ENCODE measurements at regions not wholly inside any gene's neighbourhood (a gene's known extent, or its start where the extent isn't known, plus 50 kb on each side); places are given as distances from the start of the nearest gene placed in this dataset.
"Not testable (repeated sequence)": the region's sequence is repeated elsewhere in the genome, so short reads cannot be mapped to it uniquely, and the experiment has no call there.

DNA sequence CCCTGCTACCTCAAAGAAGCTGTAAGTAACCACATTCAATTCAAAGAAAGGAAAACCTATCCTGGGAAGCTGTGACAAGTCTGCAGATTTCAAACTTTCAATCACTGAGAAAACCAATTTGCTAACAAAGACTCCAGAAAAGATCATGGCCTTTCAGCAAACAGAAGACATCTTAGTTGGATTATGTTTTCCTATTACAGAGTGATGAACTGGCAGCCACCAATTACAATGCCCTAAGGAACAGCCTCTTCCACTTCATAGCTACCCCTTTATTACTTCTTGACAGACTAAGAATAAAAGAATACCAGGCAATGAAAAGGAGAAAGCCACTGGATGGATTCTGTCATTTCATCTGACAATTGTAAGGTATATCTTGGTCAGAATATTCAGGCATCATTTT lies 128.2 kb upstream of the RASEF start:
- H3K27ac ChIP-seq (ENCODE audit: low read length): no peak overlapping the region
- no peak overlapping the region for H3K4me3 ChIP-seq (ENCODE audit: low read length)
- no peaks in the 10 kb centered on the region for H3K36me3 ChIP-seq (ENCODE audit: insufficient read depth, low read depth, low read length)
- H3K9ac ChIP-seq (ENCODE audit: low read depth, low read length): no peak overlapping the region
- peaks cover 4% of the 10 kb centered on the region; the same call in 1 of the 2 replicates for H3K4me1 ChIP-seq (ENCODE audit: insufficient read depth, low read length)
- H3K9me3 ChIP-seq (ENCODE audit: insufficient read depth, low read depth, low read length): no peaks in the 10 kb centered on the region
- H3K27me3 ChIP-seq (ENCODE audit: insufficient read depth, low read length): no peaks in the 10 kb centered on the region

DNA sequence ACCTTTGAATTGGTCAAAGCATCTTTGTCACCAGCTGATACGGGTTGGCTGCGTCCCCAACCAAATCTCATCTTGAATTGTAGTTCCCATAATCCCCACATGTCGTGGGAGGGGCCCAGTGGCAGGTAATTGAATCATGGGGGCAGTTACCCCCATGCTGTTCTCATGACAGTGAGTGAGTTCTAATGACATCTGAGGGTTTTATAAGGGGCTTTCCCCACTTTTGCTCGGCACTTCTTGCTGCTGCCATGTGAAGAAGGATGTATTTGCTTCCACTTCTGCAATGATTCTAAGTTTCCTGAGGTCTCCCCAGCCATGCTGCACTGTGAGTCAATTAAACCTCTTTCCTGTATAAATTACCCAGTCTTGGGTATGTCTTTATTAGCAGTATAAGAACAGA lies 126.1 kb upstream of the RASEF start:
- not testable (repeated sequence) for H3K9me3 ChIP-seq (ENCODE audit: insufficient read depth, low read depth, low read length); H3K4me3 ChIP-seq (ENCODE audit: low read length); H3K36me3 ChIP-seq (ENCODE audit: insufficient read depth, low read depth, low read length); H3K27ac ChIP-seq (ENCODE audit: low read length); H3K27me3 ChIP-seq (ENCODE audit: insufficient read depth, low read length); H3K9ac ChIP-seq (ENCODE audit: low read depth, low read length)
- H3K4me1 ChIP-seq (ENCODE audit: insufficient read depth, low read length): peaks cover 11% of the 10 kb centered on the region; the same call in 1 of the 2 replicates

DNA sequence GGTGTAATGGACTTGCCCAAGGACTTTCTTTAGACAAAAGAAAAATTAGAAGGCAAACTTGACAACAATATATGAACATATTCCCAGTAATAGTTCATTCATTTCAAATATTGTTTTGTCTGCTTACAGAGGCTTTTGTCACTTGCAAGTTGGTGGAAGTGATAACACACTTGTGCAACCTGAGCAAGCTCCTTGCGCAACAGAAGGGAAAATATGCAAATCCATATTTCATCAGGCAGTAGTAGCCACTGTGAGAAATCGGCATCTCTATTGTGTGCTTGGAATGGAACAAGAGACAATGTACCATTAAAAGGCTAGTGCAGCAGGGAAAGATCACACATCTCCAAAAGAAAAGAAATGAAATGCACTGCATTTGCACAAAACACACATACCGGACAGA lies 125.3 kb upstream of the RASEF start:
- H3K27me3 ChIP-seq (ENCODE audit: insufficient read depth, low read length): no peaks in the 10 kb centered on the region
- H3K9me3 ChIP-seq (ENCODE audit: insufficient read depth, low read depth, low read length): no peaks in the 10 kb centered on the region
- H3K4me3 ChIP-seq (ENCODE audit: low read length): no peak overlapping the region
- H3K27ac ChIP-seq (ENCODE audit: low read length): no peak overlapping the region
- H3K4me1 ChIP-seq (ENCODE audit: insufficient read depth, low read length): peaks cover 11% of the 10 kb centered on the region; the same call in 1 of the 2 replicates
- no peaks in the 10 kb centered on the region for H3K36me3 ChIP-seq (ENCODE audit: insufficient read depth, low read depth, low read length)
- no peak overlapping the region for H3K9ac ChIP-seq (ENCODE audit: low read depth, low read length)

DNA sequence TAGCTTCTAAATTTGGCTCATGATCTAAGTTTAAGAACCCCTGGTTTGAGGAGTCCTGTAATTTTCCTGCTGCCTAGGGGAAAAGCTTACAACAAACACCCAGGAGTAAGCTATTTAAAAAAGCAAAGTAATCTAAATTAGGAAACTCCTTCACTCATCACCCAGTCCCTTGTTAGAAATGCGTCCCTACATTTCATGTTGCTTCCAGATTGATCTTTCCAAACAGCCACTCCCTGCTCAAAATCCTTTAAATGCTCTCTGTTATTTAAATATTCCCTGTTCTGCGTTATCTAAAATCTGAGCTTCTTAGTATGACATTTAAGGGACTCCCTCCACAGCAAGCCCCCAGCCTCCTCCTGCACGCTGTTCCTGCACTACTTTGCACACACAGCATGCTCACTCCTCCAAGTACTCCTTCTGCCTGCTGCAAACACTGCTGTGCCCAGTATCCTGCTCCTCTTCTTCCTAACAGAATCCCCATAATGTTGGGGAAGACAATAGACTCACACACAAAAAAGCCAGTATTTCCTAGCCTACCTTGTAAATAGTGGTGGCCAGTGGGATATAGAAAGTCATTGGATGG lies 123.3 kb upstream of the RASEF start:
- Histone ChIP-seq H3K4me3 (ENCODE audit: low read length) (peak overlapping the region; percentile 49; the same call in 1 of the 2 replicates), H3K9me3 (ENCODE audit: insufficient read depth, low read depth, low read length) (no peaks in the 10 kb centered on the region), H3K36me3 (ENCODE audit: insufficient read depth, low read depth, low read length) (no peaks in the 10 kb centered on the region), H3K27me3 (ENCODE audit: insufficient read depth, low read length) (no peaks in the 10 kb centered on the region), H3K4me1 (ENCODE audit: insufficient read depth, low read length) (peaks cover 11% of the 10 kb centered on the region; the same call in 1 of the 2 replicates), H3K9ac (ENCODE audit: low read depth, low read length) (peak overlapping the region; percentile 16; the same call in 1 of the 2 replicates), H3K27ac (ENCODE audit: low read length) (no peak overlapping the region)

DNA sequence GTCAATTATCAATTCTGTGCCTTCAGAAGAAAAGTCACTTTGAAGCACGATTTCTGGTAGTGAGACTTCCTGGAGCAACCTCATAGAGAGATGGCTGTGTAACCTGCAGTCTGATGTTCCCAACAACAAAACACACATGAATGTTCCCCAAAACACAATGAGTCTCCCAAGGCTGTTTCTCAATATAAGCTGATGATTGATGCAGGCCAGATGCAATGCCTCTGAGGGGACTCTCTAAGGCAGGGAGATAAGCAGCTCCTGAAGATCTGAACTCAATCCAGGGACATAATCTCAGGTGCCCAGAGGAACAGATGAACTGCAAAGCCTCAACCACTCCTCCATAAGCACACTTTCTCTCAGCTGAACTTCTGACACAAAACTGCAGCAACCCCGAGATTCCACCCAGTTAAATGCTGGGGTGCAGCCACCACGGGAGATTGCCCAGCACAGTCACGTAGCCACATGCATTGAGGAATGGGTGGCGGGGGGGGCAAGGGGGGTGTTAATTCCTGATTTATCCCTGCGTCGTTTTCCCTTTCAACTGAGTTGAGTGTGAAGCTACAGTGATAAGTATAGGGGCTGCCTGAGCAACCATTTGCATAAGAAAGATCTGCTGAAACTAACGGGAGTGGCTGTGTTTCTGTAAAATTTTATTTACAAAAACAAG lies 122.7 kb upstream of the RASEF start:
- Histone ChIP-seq H3K9ac (ENCODE audit: low read depth, low read length) (peak overlapping the region; percentile 16; the same call in 1 of the 2 replicates), H3K36me3 (ENCODE audit: insufficient read depth, low read depth, low read length) (no peaks in the 10 kb centered on the region), H3K27me3 (ENCODE audit: insufficient read depth, low read length) (no peaks in the 10 kb centered on the region), H3K9me3 (ENCODE audit: insufficient read depth, low read depth, low read length) (no peaks in the 10 kb centered on the region), H3K4me3 (ENCODE audit: low read length) (peak overlapping the region; percentile 49; the same call in 1 of the 2 replicates), H3K4me1 (ENCODE audit: insufficient read depth, low read length) (peaks cover 11% of the 10 kb centered on the region; the same call in 1 of the 2 replicates), H3K27ac (ENCODE audit: low read length) (no peak overlapping the region)

DNA sequence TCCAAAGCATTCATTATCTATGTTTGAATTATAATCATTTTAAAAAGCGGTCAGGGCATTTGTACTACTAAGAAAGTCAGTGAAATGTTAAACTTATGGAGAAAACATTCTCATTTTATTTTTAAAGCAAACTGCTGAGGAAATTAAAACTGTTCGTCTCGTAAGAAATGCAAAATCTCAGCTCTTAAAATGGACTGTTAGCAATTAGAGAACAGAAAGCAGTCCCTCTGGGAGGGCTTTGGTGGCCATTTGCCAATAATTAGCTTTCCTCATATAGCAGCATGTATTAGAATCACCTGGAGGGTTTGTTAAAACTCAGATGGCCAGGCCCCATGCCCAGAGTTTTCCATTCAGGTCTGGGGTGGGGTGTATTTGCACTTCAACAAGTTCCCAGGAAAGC lies 120.7 kb upstream of the RASEF start:
- H3K9ac ChIP-seq (ENCODE audit: low read depth, low read length): no peak overlapping the region
- H3K9me3 ChIP-seq (ENCODE audit: insufficient read depth, low read depth, low read length): no peaks in the 10 kb centered on the region
- no peak overlapping the region for H3K4me3 ChIP-seq (ENCODE audit: low read length)
- H3K36me3 ChIP-seq (ENCODE audit: insufficient read depth, low read depth, low read length): no peaks in the 10 kb centered on the region
- H3K27ac ChIP-seq (ENCODE audit: low read length): no peak overlapping the region
- peaks cover 11% of the 10 kb centered on the region; the same call in 1 of the 2 replicates for H3K4me1 ChIP-seq (ENCODE audit: insufficient read depth, low read length)
- no peaks in the 10 kb centered on the region for H3K27me3 ChIP-seq (ENCODE audit: insufficient read depth, low read length)

DNA sequence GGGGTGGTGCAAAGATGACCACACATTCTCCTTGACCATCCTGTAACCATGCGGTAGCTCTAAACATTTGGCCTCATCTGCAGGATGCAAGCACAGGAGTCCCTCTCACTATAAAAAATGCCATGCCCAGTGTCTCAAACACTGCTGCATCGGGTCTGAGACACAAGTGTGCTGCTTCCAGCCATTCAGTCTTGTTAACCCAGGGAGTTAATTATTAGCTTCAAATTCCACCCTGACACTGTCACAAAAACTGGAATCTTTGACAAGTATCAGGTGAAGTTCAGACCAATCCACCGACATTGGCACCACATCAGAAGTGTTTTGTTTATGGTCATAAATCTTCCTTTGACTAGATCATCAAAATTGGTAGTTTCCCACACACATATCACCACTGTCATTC lies 119.1 kb upstream of the RASEF start:
- H3K27me3 ChIP-seq (ENCODE audit: insufficient read depth, low read length): no peaks in the 10 kb centered on the region
- no peak overlapping the region for H3K27ac ChIP-seq (ENCODE audit: low read length)
- no peak overlapping the region for H3K9ac ChIP-seq (ENCODE audit: low read depth, low read length)
- peaks cover 4% of the 10 kb centered on the region; the same call in 1 of the 2 replicates for H3K9me3 ChIP-seq (ENCODE audit: insufficient read depth, low read depth, low read length)
- H3K36me3 ChIP-seq (ENCODE audit: insufficient read depth, low read depth, low read length): no peaks in the 10 kb centered on the region
- no peak overlapping the region for H3K4me3 ChIP-seq (ENCODE audit: low read length)
- peaks cover 11% of the 10 kb centered on the region; the same call in 1 of the 2 replicates for H3K4me1 ChIP-seq (ENCODE audit: insufficient read depth, low read length)

DNA sequence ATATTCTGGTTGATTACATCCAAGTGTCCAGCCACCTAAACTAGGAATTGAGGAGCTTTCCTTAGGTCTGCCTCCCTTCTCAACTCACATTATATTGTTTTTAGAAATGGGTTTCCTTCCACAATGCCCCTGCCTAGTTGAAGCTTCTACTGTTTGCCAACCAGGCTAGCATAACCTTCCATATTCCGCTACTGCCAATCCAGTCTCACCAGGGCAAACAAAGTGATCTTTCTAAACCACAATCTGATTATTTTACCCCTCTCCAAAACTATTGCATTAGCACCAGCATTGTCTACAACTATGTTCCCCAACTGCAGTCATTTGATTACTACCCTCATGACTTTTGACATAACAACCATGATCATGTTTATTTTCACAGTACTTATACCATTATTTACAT lies 115.8 kb upstream of the RASEF start:
- Histone ChIP-seq H3K9me3 (ENCODE audit: insufficient read depth, low read depth, low read length) (peaks cover 4% of the 10 kb centered on the region; the same call in 1 of the 2 replicates), H3K27me3 (ENCODE audit: insufficient read depth, low read length) (no peaks in the 10 kb centered on the region), H3K4me3 (ENCODE audit: low read length) (no peak overlapping the region), H3K27ac (ENCODE audit: low read length) (no peak overlapping the region), H3K36me3 (ENCODE audit: insufficient read depth, low read depth, low read length) (no peaks in the 10 kb centered on the region), H3K4me1 (ENCODE audit: insufficient read depth, low read length) (no peaks in the 10 kb centered on the region), H3K9ac (ENCODE audit: low read depth, low read length) (no peak overlapping the region)

DNA sequence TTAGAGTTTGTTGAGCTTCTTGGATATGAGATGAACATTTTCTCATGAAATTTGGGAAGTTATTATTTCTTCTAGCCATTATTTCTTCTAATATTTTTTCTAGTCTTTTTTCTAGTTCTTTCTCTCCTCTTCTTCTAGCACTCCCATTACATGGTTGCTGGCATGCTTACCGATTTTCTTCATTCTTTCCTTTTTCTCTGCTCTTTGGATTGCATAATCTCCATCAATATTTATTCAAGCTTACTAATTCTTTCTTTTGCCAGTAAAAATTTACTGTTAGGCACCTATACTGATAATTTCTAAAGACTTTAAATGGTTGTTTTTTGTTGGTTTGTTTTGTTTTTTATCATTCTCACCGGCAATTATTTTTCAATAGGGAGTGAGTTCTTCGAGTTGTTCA lies 114.8 kb upstream of the RASEF start:
- no peak overlapping the region for H3K4me3 ChIP-seq (ENCODE audit: low read length)
- H3K4me1 ChIP-seq (ENCODE audit: insufficient read depth, low read length): no peaks in the 10 kb centered on the region
- H3K36me3 ChIP-seq (ENCODE audit: insufficient read depth, low read depth, low read length): no peaks in the 10 kb centered on the region
- no peaks in the 10 kb centered on the region for H3K27me3 ChIP-seq (ENCODE audit: insufficient read depth, low read length)
- no peak overlapping the region for H3K27ac ChIP-seq (ENCODE audit: low read length)
- H3K9me3 ChIP-seq (ENCODE audit: insufficient read depth, low read depth, low read length): peaks cover 4% of the 10 kb centered on the region; the same call in 1 of the 2 replicates
- H3K9ac ChIP-seq (ENCODE audit: low read depth, low read length): no peak overlapping the region

DNA sequence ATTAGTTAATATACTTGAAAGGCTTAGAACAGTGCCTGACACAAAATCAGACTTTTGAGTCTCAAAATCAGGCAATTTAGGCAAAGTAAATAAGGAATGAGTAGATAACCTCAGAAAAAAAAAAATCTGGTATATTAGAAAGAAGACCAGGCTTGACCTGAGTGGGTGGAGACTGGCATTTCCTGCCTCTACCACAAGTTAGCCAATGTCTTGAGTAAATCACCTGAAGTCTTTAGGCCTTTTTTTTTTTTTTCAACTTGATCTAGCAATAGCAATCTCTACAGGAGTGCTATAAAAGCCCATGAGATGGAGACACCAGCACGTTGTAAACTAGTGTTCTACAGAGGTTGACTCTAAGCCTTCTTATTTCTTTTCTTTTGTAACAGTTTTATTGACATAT lies 104.2 kb upstream of the RASEF start:
- Histone ChIP-seq H3K36me3 (ENCODE audit: insufficient read depth, low read depth, low read length) (no peaks in the 10 kb centered on the region), H3K9me3 (ENCODE audit: insufficient read depth, low read depth, low read length) (no peaks in the 10 kb centered on the region; the same call in 1 of the 2 replicates), H3K27ac (ENCODE audit: low read length) (no peak overlapping the region), H3K27me3 (ENCODE audit: insufficient read depth, low read length) (no peaks in the 10 kb centered on the region), H3K4me1 (ENCODE audit: insufficient read depth, low read length) (no peaks in the 10 kb centered on the region), H3K4me3 (ENCODE audit: low read length) (no peak overlapping the region), H3K9ac (ENCODE audit: low read depth, low read length) (no peak overlapping the region)

DNA sequence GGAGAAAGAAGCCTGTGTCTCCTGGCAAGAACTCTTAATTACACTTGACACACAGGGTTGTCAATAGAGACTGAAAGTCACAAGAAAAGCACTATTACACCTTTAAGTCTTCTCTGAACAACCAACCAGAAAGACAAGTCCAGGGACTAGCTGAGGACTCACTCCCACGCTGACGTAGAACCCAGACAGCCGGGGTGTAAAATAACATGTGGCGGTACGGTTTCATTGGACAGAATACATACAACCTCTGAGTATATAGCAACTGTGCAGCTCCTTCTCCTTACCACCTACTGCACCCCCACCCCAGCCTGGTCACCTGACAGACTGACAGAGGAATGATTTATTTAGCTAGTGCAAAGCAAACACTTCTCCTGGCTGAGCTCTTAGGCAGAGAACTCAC lies 103.4 kb upstream of the RASEF start:
- H3K9me3 ChIP-seq (ENCODE audit: insufficient read depth, low read depth, low read length): no peaks in the 10 kb centered on the region
- no peak overlapping the region for H3K27ac ChIP-seq (ENCODE audit: low read length)

DNA sequence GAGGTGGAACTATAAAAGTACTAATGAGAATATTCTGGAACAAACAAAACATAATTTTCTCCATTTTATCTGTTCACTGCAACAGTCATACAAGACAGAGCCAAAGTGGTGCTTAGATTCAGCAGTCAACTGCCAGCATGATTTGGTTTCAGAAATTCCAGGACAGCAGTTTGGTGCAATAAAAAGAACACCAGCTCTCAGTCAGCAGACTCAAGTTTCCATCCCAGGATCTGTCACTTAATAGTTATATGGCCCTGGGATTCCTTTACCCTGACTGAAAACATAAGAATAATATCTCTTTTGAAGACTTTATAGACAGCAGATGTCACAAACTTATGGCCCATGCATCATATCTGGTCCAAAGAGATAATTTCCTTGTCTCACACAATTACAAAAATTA lies 92.8 kb upstream of the RASEF start:
- no peaks in the 10 kb centered on the region for H3K4me1 ChIP-seq (ENCODE audit: insufficient read depth, low read length)

More for the DNA sequence above, 103.4 kb upstream of the RASEF start:
- Histone ChIP-seq H3K9ac (ENCODE audit: low read depth, low read length) (no peak overlapping the region), H3K4me3 (ENCODE audit: low read length) (no peak overlapping the region), H3K27me3 (ENCODE audit: insufficient read depth, low read length) (no peaks in the 10 kb centered on the region), H3K36me3 (ENCODE audit: insufficient read depth, low read depth, low read length) (no peaks in the 10 kb centered on the region), H3K4me1 (ENCODE audit: insufficient read depth, low read length) (no peaks in the 10 kb centered on the region)

More for the DNA sequence above, 92.8 kb upstream of the RASEF start:
- Histone ChIP-seq H3K27me3 (ENCODE audit: insufficient read depth, low read length) (no peaks in the 10 kb centered on the region), H3K9ac (ENCODE audit: low read depth, low read length) (no peak overlapping the region), H3K36me3 (ENCODE audit: insufficient read depth, low read depth, low read length) (no peaks in the 10 kb centered on the region), H3K9me3 (ENCODE audit: insufficient read depth, low read depth, low read length) (peaks cover 10% of the 10 kb centered on the region), H3K27ac (ENCODE audit: low read length) (no peak overlapping the region), H3K4me3 (ENCODE audit: low read length) (no peak overlapping the region)

Measured in iPS-20b (cell line).